Right kidney (tissue), 1 donor: ENCODE measurements at regions not wholly inside any gene's neighbourhood (a gene's known extent, or its start where the extent isn't known, plus 50 kb on each side); places are given as distances from the start of the nearest gene placed in this dataset.
A peak's percentile ranks its signal among the peaks of the same experiment; 100 is the strongest.

Experiments
- DNase-seq: peaks from one replicate; pipeline ENCODE4 v3.0.0-alpha.2; 2016

DNA sequence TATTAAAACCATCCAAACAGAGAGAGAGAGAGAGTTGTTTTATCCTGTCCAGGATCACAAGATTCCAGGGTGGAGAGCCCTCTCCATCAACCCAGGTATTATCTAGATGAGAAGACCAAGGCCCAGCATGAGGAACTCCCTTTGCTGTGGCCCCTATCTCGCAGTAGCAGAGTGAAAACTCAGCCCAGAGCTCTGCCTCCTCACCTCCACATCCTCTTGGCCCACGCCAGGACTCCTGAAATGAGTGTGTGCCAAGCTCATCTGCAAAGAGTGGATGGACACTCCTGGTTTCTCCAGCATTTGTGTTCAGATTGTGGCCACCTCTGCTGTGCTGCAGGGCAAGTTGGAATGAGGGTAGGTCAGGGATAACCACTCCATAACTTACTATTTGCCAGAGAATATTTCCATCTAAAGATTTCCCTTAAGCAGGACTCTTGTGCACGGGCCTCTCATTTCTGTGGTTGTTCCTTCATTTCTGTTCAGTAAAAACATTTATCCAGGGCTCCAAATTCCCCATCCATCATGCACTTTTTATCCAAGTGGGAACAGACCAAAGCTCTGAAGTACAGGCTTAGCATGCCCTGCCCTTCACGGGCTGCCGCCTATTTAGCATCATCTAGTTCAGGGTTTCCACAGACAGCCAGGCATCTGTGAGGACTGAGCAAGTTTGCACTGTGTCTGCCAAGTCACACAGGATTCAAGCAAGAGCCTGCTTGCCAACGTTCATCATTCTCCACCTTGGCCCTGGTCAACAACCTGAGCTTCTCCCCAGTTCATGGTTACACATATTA, 583.2 kb upstream of the ID2 start:
- DNase-seq = no peak

- no peak for DNase-seq
Measured at GRCh38 chr2:8099267-8099582, 582.6 kb upstream of the ID2 start.

GRCh38 chr2:8101614-8102277, 580.1 kb upstream of the ID2 start:
- no peak for DNase-seq

DNA sequence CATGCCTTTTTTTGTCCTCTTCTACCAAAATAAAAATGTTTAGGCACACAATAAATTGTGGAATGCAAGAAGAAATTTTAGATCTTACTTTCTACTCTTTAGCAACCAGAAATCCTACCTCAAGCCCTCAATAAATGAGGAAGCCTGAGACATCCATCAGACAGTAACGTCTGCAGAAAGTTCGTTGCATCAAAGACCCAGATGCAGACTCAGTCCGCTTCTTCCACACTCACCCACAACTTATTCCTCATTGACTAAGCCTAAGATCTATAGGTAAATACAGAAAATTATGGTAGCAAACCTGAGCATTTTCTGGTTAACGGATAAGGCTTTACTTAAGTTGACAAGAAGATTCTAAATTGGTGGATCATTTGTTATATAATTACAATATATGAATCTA, 579.4 kb upstream of the ID2 start:
- no peak for DNase-seq

DNA sequence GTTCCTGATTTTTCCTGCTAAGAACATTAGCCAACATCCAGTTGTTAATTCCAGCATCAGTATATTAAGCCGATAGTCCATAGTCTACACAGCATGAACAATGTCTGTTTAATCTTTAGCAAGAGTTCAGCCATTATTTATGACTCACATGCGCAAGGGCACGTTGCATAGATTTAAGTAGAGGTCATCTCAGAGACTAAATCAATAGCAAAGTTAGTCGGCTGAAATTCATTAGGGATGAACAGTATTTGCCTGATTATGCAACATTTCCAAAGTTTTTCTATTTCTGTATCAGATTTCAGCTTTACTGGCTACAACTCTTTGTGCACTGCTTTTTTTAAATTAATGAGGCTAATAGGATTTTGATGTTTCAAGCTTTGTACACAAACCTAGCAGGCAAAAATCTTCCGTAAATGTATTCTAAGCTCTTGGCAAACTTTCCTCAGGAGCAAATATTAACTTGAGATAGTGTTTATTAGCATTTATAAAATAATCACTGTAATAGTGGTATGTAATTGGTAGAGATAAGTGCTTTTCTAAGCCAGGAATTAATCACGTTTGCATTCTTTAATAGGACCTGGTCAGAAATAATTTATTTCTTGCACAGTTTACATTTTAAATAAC, 578.7 kb upstream of the ID2 start:
- no peak for DNase-seq

- no peak for DNase-seq
Measured at GRCh38 chr2:8107150-8107549, 574.7 kb upstream of the ID2 start.

GRCh38 chr2:8107621-8108378, 574.1 kb upstream of the ID2 start:
- no peak for DNase-seq

DNA sequence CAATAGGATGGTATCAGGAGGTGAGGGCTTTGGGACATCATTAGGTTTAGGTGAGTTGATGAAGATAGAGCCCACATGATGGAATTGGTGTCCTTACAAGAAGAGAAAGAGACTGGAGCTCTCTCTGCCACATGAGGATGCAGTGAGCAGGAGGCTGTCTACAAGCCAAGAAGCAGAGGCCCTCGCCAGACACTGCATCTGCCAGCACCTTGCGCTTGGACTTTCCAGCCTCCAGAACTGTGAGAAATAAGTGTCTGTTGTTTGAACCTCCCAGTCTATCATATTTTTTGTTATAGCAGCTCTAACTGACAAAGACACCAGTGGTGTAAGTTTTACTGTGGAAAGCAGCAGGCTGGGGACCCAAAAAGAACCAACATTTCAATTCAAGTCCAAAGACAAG, 571.1 kb upstream of the ID2 start:
- no peak for DNase-seq

- DNase-seq = no peak
Measured at GRCh38 chr2:8111193-8111592, 570.7 kb upstream of the ID2 start.

DNA sequence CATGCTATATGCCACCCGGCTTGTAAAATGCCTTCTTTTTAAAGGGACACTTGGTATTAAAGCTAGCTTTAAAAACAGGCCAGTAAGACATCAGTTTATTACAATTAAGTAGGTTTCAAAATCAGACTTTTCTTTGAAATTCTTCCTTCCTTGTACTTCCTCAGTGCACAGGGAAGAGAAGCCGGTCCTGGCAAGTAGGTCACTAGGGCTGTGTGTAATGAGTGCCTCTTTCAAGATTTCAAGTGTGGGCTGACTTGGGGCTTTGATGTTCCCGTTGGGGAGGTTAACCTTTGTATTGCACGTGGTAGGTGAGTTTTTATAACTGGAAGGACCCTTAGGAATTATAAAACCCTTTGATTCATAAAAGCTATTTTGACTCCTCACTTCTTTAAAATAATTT, 566.4 kb upstream of the ID2 start:
- no peak for DNase-seq

DNA sequence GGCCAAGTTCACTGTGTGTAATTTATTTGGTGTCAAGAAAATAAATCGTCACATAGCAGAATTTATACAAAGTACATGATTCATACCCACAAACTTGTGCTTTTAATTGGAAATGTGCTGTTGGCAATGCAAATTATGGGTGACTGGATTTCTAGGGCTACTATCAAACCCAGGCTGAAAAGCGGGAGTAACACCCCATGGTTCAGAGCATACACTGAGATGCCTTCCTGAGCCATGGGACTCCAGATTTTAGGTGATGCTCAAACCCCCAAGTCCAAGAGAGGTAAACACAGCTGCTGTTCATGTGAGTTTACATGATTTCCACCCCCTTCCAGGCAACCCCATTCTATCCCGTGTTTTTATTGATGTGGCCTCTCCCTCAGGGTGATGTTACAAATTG, 565.9 kb upstream of the ID2 start:
- DNase-seq = no peak

GRCh38 chr2:8116661-8117060, 565.2 kb upstream of the ID2 start:
- DNase-seq = no peak

GRCh38 chr2:8118940-8119781, 562.7 kb upstream of the ID2 start:
- DNase-seq = no peak

DNA sequence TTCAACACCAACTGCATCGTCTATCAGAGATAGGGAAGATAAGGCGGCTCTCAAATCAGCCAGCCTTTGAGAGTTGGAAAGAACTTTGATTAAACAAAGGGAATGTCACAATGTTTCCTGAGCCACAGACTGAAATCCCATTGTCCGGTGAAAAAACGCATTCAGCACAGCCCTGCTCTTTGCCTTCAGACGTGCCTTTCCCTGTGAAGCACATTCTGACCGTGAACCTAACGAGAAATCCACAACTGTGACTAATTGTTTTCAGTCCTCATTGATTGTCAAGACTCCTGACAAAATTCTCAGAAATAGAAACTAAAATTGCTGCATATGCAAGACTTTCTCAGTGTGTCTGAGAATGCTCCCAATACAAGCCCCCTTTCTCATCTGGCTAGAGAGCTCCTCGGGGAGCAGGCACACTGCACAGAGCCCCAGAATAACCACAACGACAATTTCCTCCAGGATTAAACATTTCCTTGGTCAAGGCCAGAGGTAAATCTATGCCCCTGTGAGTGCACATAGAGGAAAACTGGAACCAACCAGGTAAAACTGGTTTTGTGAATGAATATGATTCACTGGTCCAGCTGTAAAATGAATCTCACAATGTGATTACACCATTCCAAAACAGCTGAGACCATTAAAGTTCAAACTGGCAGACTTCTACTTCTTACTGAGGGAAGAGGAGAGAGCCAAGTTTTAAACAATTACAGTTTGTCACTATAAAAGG, 561.9 kb upstream of the ID2 start:
- DNase-seq = peak; percentile 51

- DNase-seq = no peak
Measured at GRCh38 chr2:8120506-8120860, 561.4 kb upstream of the ID2 start.

DNA sequence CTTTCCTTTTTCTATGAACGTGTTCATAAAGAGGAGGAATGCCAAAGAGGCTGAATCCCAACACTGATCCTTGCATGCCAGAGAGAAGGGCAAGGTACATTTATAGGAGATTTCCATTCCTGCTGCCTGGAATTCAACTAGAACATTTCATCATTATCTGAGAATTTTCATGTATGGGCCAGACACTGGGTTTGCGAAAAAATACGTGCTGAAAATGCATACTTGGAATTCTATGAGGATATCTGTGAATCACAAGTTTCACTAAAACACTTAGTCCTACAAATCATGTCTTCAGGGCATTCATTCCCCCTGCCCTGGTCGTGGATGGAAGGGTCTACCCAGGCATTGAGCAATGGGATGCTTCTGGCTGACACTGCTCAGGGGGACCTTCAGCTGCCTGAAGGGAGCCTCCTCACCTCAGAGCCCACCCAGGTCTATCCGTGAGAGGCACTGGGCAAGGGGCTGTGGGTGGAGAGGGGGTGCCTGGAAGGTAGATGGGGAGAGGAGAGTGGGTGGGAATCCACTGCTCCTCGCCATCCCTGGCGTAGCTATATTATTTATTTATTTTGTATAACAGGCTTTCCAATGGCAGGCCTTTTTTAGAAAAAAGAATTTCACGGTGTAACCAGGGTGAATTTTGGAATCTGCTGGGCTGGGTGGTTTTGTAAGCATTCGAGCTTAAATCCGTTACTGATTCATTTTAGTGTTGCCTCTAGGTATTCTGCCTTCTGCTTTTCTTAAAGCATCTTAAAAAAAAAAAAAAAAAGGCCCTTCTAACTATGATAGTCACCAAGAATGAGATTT, 560.6 kb upstream of the ID2 start:
- DNase-seq = no peak

DNA sequence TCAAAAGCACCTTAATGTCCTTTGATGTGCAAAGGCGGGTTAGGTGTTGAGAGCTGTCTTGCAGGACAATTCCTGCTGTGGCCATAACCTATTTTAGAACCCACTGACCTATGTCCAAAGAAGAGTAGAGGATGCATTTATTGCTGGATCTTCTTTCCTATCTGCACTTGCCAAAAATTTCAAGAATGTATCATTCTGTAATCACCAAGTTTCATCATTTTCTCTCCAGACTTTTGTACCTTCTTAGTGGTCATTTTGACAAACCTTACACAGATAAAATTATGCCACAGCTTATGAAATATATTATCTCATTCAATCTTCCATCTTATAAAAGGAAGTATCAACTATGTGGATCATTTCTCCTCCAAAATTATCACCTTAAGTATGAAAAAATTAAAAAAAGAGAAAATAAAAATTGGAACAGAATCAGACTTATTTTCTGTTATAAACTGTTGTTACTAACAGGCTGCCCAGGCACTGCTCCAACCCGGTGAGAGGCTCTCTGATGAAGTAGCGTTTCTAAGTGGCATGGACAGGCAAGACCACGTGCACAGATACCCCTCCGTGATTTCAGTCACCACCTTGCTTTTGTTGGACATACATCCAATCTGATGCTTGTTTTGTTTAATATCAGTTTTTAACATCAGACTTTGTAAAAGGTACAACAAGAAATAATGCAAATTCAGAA, 559.9 kb upstream of the ID2 start:
- no peak for DNase-seq

DNA sequence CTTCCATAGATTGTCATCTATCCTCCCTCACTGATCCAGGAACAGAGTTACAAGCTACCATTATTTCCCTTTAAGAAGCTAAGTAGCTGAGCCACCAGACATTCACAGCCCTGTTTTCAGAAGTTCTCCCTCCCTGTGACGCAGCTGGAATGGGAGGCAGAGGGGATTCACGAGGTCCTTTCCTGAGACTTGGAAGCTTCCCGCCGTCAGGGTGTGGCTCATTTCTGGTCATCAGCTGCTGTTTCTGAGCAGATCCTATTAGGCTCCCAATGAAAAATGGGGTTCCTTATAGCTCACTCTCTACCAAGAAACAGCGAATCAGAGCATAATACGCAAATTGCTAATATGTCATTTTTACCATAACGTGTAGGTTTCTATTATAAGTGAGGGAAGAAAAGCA, 559.3 kb upstream of the ID2 start:
- no peak for DNase-seq

GRCh38 chr2:8123464-8123863, 558.4 kb upstream of the ID2 start:
- DNase-seq = no peak
